LNCaP clone FGC (cell line): ENCODE measurements at regions not wholly inside any gene's neighbourhood (a gene's known extent, or its start where the extent isn't known, plus 50 kb on each side); places are given as distances from the start of the nearest gene placed in this dataset.
"Not testable (repeated sequence)": the region's sequence is repeated elsewhere in the genome, so short reads cannot be mapped to it uniquely, and the experiment has no call there.

Experiments
- DNase-seq: peaks from one replicate; pipeline ENCODE4 v3.0.0-alpha.2; 2011; ENCODE audit warnings: low read depth
- H3K4me3 ChIP-seq: 2 replicates; pipeline ENCODE4 v1.5.1; 2011; ENCODE audit warnings: mild to moderate bottlenecking, low read depth, low read length, control low read depth
- CTCF ChIP-seq: IDR thresholded peaks from 2 replicates; pipeline ENCODE4 v1.5.1; 2012; ENCODE audit warnings: mild to moderate bottlenecking; ENCODE audit not compliant: control insufficient read depth, insufficient read depth; ENCODE audit errors: extremely low read depth

- TF ChIP-seq CTCF = no peak
- no peak for DNase-seq
- no peak overlapping the region for H3K4me3 ChIP-seq
These were observed 145.0 kb downstream of the PSAT1 start for GRCh38 chr9:78441822-78442431.

DNA sequence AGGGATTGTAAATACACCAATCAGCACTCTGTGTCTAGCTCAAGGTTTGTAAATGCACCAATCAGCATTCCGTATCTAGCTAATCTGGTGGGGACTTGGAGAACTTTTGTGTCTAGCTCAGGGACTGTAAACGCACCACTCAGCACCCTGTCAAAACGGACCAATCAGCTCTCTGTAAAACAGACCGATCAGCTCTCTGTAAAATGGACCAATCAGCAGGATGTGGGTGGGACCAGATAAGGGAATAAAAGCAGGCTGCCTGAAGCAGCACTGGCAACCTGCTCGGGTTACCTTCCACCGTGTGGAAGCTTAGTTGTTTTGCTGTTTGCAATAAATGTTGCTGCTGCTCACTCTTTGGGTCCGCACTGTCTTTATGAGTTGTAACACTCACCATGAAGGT lies 145.7 kb downstream of the PSAT1 start:
- not testable (repeated sequence) for DNase-seq

GRCh38 chr9:78443946-78444345 lies 147.0 kb downstream of the PSAT1 start:
- no peak for DNase-seq
- H3K4me3 ChIP-seq = no peak overlapping the region
- TF ChIP-seq CTCF = no peak

More for the DNA sequence above, 145.7 kb downstream of the PSAT1 start:
- not testable (repeated sequence) for H3K4me3 ChIP-seq

DNA sequence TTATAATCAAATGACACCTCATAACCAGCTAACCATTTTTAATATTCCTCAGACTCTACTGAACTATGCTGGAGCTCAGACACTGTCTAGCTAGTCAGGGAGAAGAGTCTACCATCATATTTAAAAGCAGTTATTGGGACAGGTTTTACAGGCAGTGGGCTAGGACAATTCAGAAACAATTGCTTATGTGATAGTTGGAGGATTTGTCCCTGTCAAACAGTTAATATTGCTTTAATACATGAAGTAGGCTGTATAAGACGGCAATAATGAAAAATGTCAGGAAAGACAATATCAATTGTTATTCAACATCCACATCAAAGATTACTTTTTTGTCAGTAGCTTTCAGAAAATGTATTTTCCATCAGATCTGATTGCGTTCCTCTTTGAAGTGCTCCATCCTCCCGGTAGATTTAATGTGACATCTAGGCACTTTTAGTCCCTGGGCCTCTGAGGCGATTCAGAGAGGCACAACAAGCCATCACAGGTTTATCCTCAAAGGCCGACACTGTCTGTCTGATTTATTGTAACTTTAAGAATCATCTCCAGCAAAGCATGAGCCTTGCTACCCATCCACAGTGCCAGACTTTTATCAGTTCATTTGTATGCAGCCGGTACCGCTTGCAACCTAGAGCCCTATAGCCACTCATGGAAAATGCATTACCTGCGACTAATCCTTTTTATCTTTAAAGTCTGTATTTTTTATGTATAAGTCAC lies 152.2 kb downstream of the PSAT1 start:
- no peak for DNase-seq
- no peak for TF ChIP-seq CTCF

GRCh38 chr9:78453450-78453849 lies 156.5 kb downstream of the PSAT1 start:
- DNase-seq = no peak
- no peak overlapping the region for H3K4me3 ChIP-seq
- TF ChIP-seq CTCF = no peak

More for the DNA sequence above, 152.2 kb downstream of the PSAT1 start:
- H3K4me3 ChIP-seq = no peak overlapping the region

DNA sequence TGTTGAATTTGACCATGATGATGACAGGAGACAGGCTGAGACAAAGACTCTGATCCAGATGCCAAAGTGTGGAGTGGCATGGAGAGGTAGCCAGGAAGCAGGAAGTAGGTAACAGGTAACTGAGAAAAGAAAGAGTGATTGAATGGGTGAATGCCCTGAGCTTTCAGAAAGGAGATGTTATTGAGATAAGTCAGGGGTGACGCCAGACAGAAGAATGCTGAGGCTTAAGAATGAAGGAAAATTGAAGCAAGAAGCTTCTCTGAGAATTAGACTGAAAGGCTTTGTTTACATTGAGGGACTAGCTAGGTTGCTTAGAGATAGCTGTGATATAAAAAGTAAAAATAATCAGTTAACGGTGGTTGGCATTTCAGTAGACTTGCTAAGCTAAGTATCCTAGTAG lies 165.7 kb downstream of the PSAT1 start:
- no peak for DNase-seq
- H3K4me3 ChIP-seq = no peak overlapping the region
- TF ChIP-seq CTCF = no peak

DNA sequence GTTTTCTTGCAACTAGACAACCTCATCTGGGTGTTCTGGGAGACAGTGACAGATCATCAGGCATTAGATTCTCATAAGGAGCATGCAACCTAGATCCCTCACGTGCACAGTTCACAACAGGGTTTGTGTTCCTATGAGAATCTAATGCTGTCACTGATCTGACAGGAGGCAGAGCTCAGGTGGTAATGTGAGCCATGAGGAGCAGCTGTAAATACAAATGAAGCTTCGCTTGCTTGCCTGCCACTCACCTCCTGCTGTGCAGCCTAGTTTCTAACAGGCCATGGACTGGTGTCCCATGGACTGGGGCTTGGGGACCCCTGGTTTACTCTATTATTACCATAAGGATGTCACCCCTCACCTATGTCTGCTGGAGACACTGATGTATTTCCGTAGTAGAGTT lies 166.8 kb downstream of the PSAT1 start:
- no peak for DNase-seq
- no peak for TF ChIP-seq CTCF
- H3K4me3 ChIP-seq = no peak overlapping the region
